CD14-positive monocyte (primary cell): ENCODE measurements at regions not wholly inside any gene's neighbourhood (a gene's known extent, or its start where the extent isn't known, plus 50 kb on each side); places are given as distances from the start of the nearest gene placed in this dataset.

Source experiments
- DNase-seq, 3 donors: peaks; one replicate each; pipeline ENCODE4 v3.0.0-alpha.2; 2011 to 2022
- H2AFZ ChIP-seq: 2 replicates; pipeline ENCODE4 v1.6.0; 2012; ENCODE audit warnings: mild to moderate bottlenecking, low read depth, low read length, inconsistent platforms; ENCODE audit not compliant: insufficient read depth, poor library complexity, severe bottlenecking
- H3K27ac ChIP-seq, 2 donors: 1 replicate in 1 of 2; 2 replicates in 1 of 2; pipeline ENCODE4 v1.5.1; 2012 to 2013; ENCODE audit warnings: low read length in 2 of 2, control low read depth in 1 of 2, inconsistent platforms in 1 of 2, low read depth in 1 of 2, mild to moderate bottlenecking in 1 of 2
- H3K27me3 ChIP-seq, 2 donors: one replicate each; pipeline versions ENCODE4 v1.6.0 to v1.6.1; 2011 to 2013; ENCODE audit warnings: low read length in 2 of 2; ENCODE audit not compliant: control insufficient read depth in 2 of 2, insufficient read depth in 2 of 2
- H3K36me3 ChIP-seq, 2 donors: replicated peaks in 1 of 2; 1 replicate in 1 of 2; 2 replicates in 1 of 2; pipeline versions ENCODE4 v1.5.1 to v1.6.1; 2012 to 2013; ENCODE audit warnings: low read length in 2 of 2, control low read depth in 1 of 2, inconsistent platforms in 1 of 2, mild to moderate bottlenecking in 1 of 2; ENCODE audit not compliant: insufficient read depth in 2 of 2, control insufficient read depth in 1 of 2
- H3K4me1 ChIP-seq, 2 donors: 1 replicate in 1 of 2; 2 replicates in 1 of 2; pipeline versions ENCODE4 v1.5.1 to v1.6.1; 2012 to 2013; ENCODE audit warnings: low read length in 2 of 2, control low read depth in 1 of 2, inconsistent platforms in 1 of 2, mild to moderate bottlenecking in 1 of 2, moderate library complexity in 1 of 2; ENCODE audit not compliant: insufficient read depth in 2 of 2, control insufficient read depth in 1 of 2
- H3K4me2 ChIP-seq: replicated peaks from 2 replicates; pipeline ENCODE3; 2012; ENCODE audit warnings: low read length, moderate library complexity, mild to moderate bottlenecking; ENCODE audit not compliant: poor library complexity, severe bottlenecking; ENCODE audit errors: extremely low read depth
- H3K4me3 ChIP-seq, 3 experiments: fragments of 200-600 bp in 1 of 3; sonication (generic) in 1 of 3; replicated peaks in 1 of 3; 1 replicate in 2 of 3; 2 replicates in 1 of 3; pipeline ENCODE4 v1.5.1; 2011 to 2013; ENCODE audit warnings: low read length in 3 of 3, mild to moderate bottlenecking in 3 of 3, control low read depth in 2 of 3, low read depth in 2 of 3, inconsistent platforms in 1 of 3, moderate library complexity in 1 of 3
- H3K79me2 ChIP-seq: 2 replicates; pipeline ENCODE4 v1.6.0; 2012; ENCODE audit warnings: mild to moderate bottlenecking, control low read depth, inconsistent platforms, low read length, moderate library complexity; ENCODE audit not compliant: insufficient read depth
- H3K9ac ChIP-seq: 2 replicates; pipeline ENCODE4 v1.6.0; 2017; ENCODE audit warnings: low read length, mild to moderate bottlenecking; ENCODE audit not compliant: insufficient read depth, poor library complexity, severe bottlenecking
- H3K9me3 ChIP-seq, 2 donors: replicated peaks in 1 of 2; 1 replicate in 1 of 2; 2 replicates in 1 of 2; pipeline versions ENCODE4 v1.5.1 to v1.6.1; 2012 to 2013; ENCODE audit warnings: low read length in 2 of 2, control low read depth in 1 of 2; ENCODE audit not compliant: control insufficient read depth in 1 of 2, insufficient read depth in 1 of 2
- H4K20me1 ChIP-seq: 2 replicates; pipeline ENCODE4 v1.6.0; 2012; ENCODE audit warnings: mild to moderate bottlenecking, low read length, control low read depth, moderate library complexity; ENCODE audit not compliant: insufficient read depth
- H3K27ac Mint-ChIP-seq, 7 donors: one replicate each; pipeline ENCODE4 v1.8.0; 2020; ENCODE audit warnings: mild to moderate bottlenecking in 7 of 7, mixed read lengths in 7 of 7, moderate library complexity in 6 of 7, inconsistent platforms in 2 of 7
- H3K27me3 Mint-ChIP-seq, 3 donors: one replicate each; pipeline ENCODE4 v1.8.0; 2021 to 2022; ENCODE audit warnings: low read depth in 3 of 3, mild to moderate bottlenecking in 3 of 3, mixed read lengths in 3 of 3, moderate library complexity in 3 of 3, inconsistent platforms in 1 of 3
- H3K36me3 Mint-ChIP-seq, 2 donors: one replicate each; pipeline ENCODE4 v1.8.0; 2020; ENCODE audit warnings: mixed read lengths in 2 of 2, inconsistent platforms in 1 of 2, mild to moderate bottlenecking in 1 of 2
- H3K4me1 Mint-ChIP-seq: one replicate; pipeline ENCODE4 v1.8.0; 2020; ENCODE audit warnings: mild to moderate bottlenecking, mixed read lengths
- H3K4me3 Mint-ChIP-seq, 2 donors: one replicate each; pipeline ENCODE4 v1.8.0; 2020; ENCODE audit warnings: mild to moderate bottlenecking in 2 of 2, mixed read lengths in 2 of 2, moderate library complexity in 1 of 2
- H3K9me3 Mint-ChIP-seq, 7 donors: one replicate each; pipeline ENCODE4 v1.8.0; 2020 to 2022; ENCODE audit warnings: mixed read lengths in 7 of 7, mild to moderate bottlenecking in 6 of 7, moderate library complexity in 6 of 7, inconsistent platforms in 2 of 7
- WGBS: methylation state at CpG from one replicate; pipeline ENCODE4 v1.1.5; 2013; ENCODE audit warnings: missing lambda C conversion rate; ENCODE audit not compliant: insufficient coverage; 5-methylcytosine and 5-hydroxymethylcytosine counted together
- intact Hi-C, 2 donors: fragments of 100-400 bp; cut with micrococcal nuclease; formaldehyde crosslinking; loops; one replicate each; pipeline versions ENCODE4 v1.15.0 to v1.15.1; 2023
- TF ChIP-seq, protein P1 (sequence below): fragments of 200-600 bp; IDR thresholded peaks from one replicate; pipeline ENCODE4 v1.8.0; 2022; ENCODE audit warnings: antibody characterized with exemption, mild to moderate bottlenecking

DNA sequence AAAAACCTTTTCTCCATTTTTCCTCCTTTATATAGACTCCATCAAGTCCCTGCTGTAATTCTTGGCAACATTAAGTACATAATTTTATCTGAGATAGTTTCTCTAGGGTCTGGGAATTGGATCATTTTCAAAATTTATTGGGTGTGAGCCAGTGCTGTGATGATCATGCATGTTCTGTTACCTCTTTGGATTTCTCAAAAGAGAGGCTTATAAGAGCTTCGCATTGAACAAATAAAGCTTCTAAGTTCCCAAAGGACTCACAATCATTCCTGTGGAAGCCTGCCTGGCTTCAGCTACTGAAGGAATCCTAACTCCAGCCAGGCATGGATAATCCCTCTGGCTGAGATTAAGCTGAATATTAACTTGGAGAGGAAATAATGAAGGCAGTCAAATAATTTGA, 208.5 kb downstream of the RAB38 start:
- H4K20me1 ChIP-seq, result no peaks in the 10 kb centered on the region
- Mint-ChIP-seq H3K27me3 (peaks cover 0 to 2% (median 0%) of the 10 kb centered on the region in 3 donors), H3K36me3 (no peaks in the 10 kb centered on the region), H3K4me1 (no peaks in the 10 kb centered on the region), H3K9me3 (peaks cover 0 to 3% (median 0%) of the 10 kb centered on the region in 7 donors), H3K4me3 (no peak overlapping the region), H3K27ac (no peak overlapping the region)
- H3K27me3 ChIP-seq, result no peaks in the 10 kb centered on the region
- no peaks in the 10 kb centered on the region for H3K4me1 ChIP-seq
- intact Hi-C loops, result no loop called here
- no peaks in the 10 kb centered on the region for H3K9me3 ChIP-seq
- H3K4me3 ChIP-seq, result no peak overlapping the region
- H2AFZ ChIP-seq, result no peak overlapping the region
- H3K36me3 ChIP-seq, result no peaks in the 10 kb centered on the region
- no peak overlapping the region for H3K27ac ChIP-seq
- no peak overlapping the region for H3K9ac ChIP-seq
- H3K4me2 ChIP-seq, result no peak overlapping the region
- TF ChIP-seq, protein P1, sequence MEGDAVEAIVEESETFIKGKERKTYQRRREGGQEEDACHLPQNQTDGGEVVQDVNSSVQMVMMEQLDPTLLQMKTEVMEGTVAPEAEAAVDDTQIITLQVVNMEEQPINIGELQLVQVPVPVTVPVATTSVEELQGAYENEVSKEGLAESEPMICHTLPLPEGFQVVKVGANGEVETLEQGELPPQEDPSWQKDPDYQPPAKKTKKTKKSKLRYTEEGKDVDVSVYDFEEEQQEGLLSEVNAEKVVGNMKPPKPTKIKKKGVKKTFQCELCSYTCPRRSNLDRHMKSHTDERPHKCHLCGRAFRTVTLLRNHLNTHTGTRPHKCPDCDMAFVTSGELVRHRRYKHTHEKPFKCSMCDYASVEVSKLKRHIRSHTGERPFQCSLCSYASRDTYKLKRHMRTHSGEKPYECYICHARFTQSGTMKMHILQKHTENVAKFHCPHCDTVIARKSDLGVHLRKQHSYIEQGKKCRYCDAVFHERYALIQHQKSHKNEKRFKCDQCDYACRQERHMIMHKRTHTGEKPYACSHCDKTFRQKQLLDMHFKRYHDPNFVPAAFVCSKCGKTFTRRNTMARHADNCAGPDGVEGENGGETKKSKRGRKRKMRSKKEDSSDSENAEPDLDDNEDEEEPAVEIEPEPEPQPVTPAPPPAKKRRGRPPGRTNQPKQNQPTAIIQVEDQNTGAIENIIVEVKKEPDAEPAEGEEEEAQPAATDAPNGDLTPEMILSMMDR, result no peak
- H3K79me2 ChIP-seq, result no peaks in the 10 kb centered on the region
- no CpG with 5 or more reads among the region's 1 CpG for WGBS
- DNase-seq, result no peak

DNA sequence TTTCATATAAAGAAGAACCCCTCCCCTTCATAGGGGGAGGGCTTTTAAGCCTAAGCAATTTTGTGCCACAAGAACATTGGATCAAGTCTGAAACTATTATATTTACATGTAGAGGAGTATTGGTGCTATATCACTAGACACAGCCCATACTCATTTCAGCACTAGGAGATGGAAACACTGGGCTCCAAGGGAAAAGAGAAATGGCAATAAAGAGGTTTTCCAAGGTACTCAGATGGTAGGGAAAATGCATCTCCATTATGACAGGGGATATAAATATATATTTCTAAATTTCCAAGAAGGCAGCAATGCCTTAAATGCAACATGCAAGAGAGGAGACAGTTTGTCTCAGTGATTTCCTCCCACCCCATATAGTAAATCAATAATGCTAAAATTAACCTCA, 209.0 kb downstream of the RAB38 start:
- TF ChIP-seq, protein P1, result no peak

More for the DNA sequence above, 209.0 kb downstream of the RAB38 start:
- DNase-seq, result no peak
- H3K4me1 Mint-ChIP-seq, result no peaks in the 10 kb centered on the region
- H3K27me3 ChIP-seq, result no peaks in the 10 kb centered on the region
- no peaks in the 10 kb centered on the region for H3K9me3 ChIP-seq
- H3K36me3 ChIP-seq, result no peaks in the 10 kb centered on the region
- no peaks in the 10 kb centered on the region for H3K79me2 ChIP-seq
- no peak overlapping the region for H3K27ac Mint-ChIP-seq
- no peaks in the 10 kb centered on the region for H3K4me1 ChIP-seq
- H3K27ac ChIP-seq, result no peak overlapping the region
- H3K36me3 Mint-ChIP-seq, result no peaks in the 10 kb centered on the region
- no peak overlapping the region for H3K9ac ChIP-seq
- H2AFZ ChIP-seq, result no peak overlapping the region
- intact Hi-C loops, result no loop called here
- no peak overlapping the region for H3K4me3 Mint-ChIP-seq
- peaks cover 0 to 3% (median 0%) of the 10 kb centered on the region in 7 donors for H3K9me3 Mint-ChIP-seq
- no peaks in the 10 kb centered on the region for H4K20me1 ChIP-seq
- H3K4me2 ChIP-seq, result no peak overlapping the region
- no peak overlapping the region for H3K4me3 ChIP-seq
- H3K27me3 Mint-ChIP-seq, result peaks cover 0 to 2% (median 0%) of the 10 kb centered on the region in 3 donors
